COLO829 (cell line): ENCODE measurements at regions not wholly inside any gene's neighbourhood (a gene's known extent, or its start where the extent isn't known, plus 50 kb on each side); places are given as distances from the start of the nearest gene placed in this dataset.
"Not testable (repeated sequence)": the region's sequence is repeated elsewhere in the genome, so short reads cannot be mapped to it uniquely, and the experiment has no call there.

Source experiments
- DNase-seq: peaks from one replicate; pipeline ENCODE4 v3.0.0; 2012; ENCODE audit warnings: low spot score

- no peak for DNase-seq
Measured at GRCh38 chr2:133840761-133841160, 272.5 kb upstream of the NCKAP5 start.

- DNase-seq: peak; percentile 63
Measured at GRCh38 chr2:133841900-133842299, 273.6 kb upstream of the NCKAP5 start.

GRCh38 chr2:133842446-133842845, 274.2 kb upstream of the NCKAP5 start:
- no peak for DNase-seq

GRCh38 chr2:133843091-133843490, 274.8 kb upstream of the NCKAP5 start:
- no peak for DNase-seq

- no peak for DNase-seq
Measured at GRCh38 chr2:133843551-133843950, 275.3 kb upstream of the NCKAP5 start.

- peak; percentile 87 for DNase-seq
Measured at GRCh38 chr2:133844214-133844892, 276.1 kb upstream of the NCKAP5 start.

- no peak for DNase-seq
Measured at GRCh38 chr2:133846476-133846875, 278.2 kb upstream of the NCKAP5 start.

- DNase-seq: no peak
Measured at GRCh38 chr2:133847591-133847990, 279.3 kb upstream of the NCKAP5 start.

GRCh38 chr2:133848111-133848649, 279.9 kb upstream of the NCKAP5 start:
- no peak for DNase-seq

- DNase-seq: no peak
Measured at GRCh38 chr2:133849341-133849740, 281.1 kb upstream of the NCKAP5 start.

- no peak for DNase-seq
Measured at GRCh38 chr2:133854603-133855200, 286.4 kb upstream of the NCKAP5 start.

GRCh38 chr2:133855526-133855925, 287.3 kb upstream of the NCKAP5 start:
- DNase-seq: no peak

GRCh38 chr2:133856678-133857077, 288.4 kb upstream of the NCKAP5 start:
- DNase-seq: no peak

GRCh38 chr2:133859578-133859977, 291.3 kb upstream of the NCKAP5 start:
- DNase-seq: no peak

GRCh38 chr2:133862400-133862977, 294.2 kb upstream of the NCKAP5 start:
- no peak for DNase-seq

GRCh38 chr2:133863106-133863800, 295.0 kb upstream of the NCKAP5 start:
- no peak for DNase-seq

- DNase-seq: no peak
Measured at GRCh38 chr2:133865141-133865540, 296.9 kb upstream of the NCKAP5 start.

- DNase-seq: no peak
Measured at GRCh38 chr2:133867166-133867565, 298.9 kb upstream of the NCKAP5 start.

GRCh38 chr2:133871545-133872209, 303.4 kb upstream of the NCKAP5 start:
- DNase-seq: no peak

- no peak for DNase-seq
Measured at GRCh38 chr2:133878326-133878725, 310.1 kb upstream of the NCKAP5 start.

GRCh38 chr2:133879703-133880102, 311.4 kb upstream of the NCKAP5 start:
- no peak for DNase-seq

- not testable (repeated sequence) for DNase-seq
Measured at GRCh38 chr2:133882159-133882558, 313.9 kb upstream of the NCKAP5 start.
